ENCODE measurements at regions not wholly inside any gene's neighbourhood (a gene's known extent, or its start where the extent isn't known, plus 50 kb on each side); places are given as distances from the start of the nearest gene placed in this dataset.

DNA sequence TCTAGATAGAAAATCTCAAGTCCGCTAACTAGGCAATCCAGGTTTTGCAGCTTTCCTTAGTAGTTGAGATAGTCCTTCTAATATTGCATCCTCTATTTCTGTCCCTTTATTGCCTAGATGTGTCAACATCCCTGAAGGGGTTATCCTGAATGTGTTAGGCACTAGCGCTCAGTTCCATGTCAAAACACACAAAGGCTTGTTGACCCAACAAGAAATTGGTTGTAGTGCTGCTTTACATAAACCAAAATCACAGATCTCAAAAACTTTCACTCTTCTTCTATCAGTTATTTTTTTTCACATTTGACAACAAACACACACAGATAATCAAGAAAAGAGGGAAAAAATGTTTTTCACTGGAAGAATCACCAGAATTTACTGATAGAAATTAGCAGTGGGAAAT lies 51.4 kb upstream of the SOX2 start:
- DNase-seq = no peak

DNA sequence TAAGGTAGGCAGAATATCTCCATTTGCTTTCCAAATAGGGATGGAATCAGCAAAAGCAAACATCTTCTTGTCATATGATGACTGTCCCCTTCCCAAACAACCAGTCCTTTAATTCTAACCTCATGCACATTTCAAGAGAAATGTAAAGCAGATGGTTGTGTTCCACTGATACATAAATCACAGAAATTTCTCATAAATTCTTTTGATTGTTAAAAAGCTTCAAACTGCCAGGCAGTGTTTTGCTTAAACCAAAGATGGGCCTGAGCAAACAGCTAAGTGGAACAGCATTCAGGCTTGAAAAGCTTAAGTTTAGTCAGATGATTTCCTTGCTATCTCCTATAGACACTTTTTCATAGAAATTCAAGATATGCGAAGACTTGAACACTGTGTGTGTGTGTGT lies 74.3 kb upstream of the SOX2 start:
- no peak for DNase-seq

DNA sequence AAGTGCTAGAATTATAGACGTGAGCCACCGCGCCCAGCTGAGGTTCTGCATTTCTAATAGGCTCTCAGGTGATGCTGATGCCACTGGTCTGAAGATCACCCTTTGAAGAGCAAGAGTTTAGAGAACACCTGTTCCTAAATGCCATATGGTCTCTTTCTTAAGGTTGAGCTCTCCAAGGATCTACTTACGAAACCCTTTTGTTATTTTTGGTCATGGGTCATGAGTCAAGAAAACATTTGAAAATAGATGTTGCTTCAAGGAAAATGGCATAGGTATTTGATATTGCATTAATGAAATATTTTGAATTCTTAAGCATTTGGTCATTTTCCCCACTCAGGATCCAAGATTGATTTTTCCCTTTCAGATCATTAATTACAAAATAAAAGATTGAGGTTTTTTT lies 74.7 kb upstream of the SOX2 start:
- no peak for DNase-seq

DNA sequence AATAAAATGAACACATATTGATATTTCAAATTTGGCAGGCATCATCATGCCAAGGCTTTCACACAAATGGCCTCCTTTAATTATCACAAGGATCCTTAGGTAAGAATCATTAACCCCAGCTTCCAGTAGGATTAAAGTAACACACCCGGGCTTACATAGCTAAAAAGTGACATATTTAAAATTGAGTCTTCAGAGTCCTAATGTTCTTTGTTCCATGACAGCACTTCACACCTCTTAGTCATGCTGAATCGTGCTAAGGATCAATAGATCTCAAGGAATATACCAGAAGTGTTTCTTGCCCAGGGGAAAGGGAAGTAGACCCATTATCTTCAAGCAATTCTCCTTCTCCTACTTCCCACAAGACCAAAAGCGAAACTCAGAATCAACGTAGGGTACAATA lies 76.6 kb upstream of the SOX2 start:
- no peak for DNase-seq

DNA sequence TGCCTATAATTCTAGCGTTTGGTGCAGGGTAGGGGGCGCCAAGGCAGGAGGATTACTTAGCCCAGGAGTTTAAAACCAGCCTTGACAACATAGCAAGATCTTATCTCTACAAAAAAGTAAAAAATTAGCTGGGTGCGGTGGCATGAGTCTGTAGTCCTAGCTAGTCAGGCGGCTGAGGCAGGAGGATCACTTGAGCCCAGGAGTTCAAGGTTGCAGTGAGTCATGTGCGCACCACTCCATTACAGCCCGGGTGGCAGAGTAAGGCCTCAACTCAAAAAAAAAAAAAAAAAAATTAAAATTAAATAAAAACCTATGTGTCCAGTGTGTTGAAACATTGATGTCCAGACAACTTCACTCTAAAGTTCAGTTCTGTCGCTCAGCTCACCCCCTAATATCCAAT lies 78.2 kb upstream of the SOX2 start:
- DNase-seq = no peak

DNA sequence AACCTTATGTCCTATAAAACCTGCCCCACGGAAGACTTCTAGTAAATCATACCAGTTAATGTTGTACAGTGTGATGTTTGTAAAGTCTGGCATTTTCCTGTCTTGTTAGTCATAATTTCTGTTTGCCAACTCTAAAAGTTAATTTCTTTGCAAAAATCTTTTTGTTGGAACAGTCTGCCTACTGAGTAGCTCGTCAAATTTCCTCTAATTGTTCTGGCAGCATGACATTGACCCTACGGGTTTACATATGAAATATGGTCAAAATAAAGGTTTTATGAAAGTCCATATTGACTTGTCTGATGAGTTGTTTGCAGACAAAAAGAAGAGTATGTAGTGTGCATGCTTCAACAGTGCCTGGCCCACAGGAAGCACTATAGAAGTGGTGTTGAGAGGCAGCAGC lies 79.8 kb upstream of the SOX2 start:
- DNase-seq = no peak

DNA sequence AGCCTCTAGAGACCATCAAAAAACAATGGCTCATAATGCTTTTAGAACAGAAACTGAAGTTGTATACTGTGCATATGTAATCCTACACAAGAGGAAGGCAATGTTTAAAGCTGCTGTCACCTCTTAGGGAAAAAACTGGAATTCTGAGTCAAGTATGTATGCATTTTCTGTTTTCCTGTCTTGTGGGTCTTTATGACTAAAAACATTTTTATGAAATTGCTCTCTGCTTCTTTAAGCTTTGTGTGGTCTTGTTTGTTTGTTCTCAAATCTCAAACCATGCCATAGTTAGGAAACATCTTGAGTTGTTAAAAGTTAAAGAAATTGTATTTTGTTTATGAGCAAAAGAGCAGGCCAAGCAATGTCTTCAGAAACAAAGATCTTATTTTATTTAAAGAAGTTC lies 80.9 kb upstream of the SOX2 start:
- no peak for DNase-seq

DNA sequence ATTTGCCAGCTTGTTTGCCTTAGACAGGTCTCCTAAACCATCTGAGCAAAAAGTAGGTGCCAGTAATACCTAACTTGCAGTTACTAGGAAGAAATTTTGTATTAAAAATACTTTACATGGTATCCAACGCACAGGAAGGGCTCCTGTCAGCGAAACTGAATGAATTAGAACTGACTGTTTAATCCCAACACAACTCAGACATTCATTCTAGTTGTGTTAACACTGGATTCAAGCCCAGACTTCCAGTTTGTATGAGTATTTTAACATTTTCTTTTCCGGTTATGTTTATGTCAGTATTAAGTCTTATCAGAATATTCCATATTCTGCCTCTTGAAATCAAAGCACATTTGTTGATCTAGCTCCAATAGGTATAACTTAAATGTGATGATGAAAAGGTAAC lies 82.0 kb upstream of the SOX2 start:
- no peak for DNase-seq

DNA sequence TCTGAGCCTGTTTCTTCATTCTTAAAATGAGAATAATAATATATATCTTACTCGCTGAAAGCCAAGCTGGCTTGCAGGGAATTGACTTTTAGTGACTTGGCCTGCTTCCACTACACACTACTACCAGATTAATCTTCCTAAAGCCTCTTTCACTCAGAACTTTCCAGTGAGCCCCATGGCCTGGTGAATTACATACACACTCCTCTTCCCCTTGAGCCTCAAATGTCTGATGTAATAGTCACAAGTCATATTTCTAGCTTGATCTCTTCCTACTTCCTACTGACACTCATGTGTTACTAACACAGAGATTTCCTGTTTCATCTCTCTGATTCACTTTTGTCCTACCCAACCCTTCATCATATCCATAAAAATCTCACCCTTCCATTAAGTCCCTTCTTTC lies 82.7 kb upstream of the SOX2 start:
- no peak for DNase-seq

DNA sequence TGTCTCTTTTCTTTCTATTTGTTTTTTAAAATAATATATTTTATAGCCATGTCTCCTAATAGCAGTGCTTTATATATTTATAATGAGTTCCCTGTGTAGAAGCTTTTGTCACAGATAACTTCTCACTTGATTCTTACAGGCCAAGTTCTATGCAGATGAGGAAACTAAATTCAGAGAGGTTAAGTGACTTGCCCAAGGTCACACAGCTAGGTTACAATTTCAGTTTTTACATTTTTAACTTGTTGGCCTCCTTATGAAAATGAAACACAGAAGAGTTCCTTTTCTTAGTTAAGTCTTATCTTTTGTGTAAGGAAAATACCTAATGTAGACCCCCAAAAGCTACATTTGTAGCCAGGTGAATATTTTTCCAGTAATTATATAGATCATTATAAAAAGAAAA lies 83.3 kb upstream of the SOX2 start:
- no peak for DNase-seq

DNA sequence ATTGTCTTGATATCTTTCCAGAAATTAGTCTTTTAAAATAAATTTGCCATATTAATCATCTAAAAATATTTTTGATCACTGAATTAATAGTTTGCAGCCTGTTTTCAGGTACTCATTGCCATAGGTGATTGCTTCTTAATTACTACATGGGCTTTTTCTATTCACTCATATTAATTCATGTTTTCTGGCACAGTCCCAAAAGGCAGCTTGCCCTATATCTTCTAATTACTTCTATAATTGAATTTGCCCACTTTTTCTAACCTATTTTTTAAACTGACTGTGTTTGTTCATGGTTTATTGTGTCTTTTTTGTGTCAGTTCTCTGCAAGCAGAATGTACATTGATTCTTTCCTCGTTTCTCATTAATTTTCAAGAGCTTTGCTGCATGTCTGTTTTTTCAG lies 85.7 kb upstream of the SOX2 start:
- DNase-seq = no peak

DNA sequence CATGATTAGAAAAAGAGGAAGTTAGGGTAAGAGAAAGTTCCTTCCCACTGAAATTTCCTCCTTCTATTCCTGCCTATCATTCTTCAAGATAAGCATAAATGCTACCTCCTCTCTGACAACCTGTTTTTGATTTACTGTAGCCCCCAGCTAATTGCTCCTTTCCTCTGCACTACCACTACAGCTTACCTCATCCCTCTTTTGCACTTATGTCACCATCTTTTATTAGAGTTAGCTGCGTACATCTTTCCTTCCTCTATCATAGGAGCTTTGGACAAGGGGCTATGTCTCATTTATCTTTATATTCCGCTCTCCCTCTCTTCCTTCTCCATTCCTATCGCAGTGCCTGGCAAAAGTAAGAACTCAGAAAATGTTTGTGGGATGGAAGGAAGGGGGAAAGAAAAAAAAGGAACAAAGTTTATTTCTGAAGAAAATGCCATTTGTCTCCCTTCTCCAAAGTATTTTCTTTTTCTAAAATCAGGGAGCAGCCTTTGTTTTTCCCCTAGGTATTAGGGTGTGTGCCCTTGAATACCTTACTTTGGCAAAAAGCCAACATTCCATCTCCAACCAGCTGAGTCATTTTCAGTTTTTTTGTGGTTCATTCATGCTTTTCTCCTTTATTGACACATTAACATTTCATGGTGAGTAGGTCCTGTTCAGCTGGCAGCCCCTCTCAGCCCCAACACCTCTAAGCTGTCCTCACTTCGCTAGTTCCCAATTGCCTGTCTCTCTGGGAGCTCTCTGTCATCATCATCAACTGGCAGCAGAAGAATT lies 87.6 kb upstream of the SOX2 start:
- no peak for DNase-seq

DNA sequence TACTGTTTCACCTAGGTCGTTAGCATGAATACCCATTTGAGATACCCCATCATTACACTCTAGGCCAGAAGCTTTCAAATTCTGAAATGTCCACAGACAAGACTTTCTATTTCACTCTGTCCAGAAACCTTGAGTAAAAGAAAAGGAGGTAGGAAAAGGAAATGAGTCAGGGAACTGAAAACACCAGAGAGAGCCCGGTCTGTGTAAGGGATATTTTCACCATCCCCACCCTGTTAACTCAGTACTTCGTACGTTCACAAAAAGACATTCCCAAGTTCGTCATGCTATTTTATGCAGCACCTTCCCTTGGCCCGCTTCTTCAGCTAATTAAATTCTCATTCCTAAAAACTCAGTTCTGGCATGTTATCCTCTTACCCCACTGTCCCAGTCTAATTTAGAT lies 89.4 kb upstream of the SOX2 start:
- no peak for DNase-seq

DNA sequence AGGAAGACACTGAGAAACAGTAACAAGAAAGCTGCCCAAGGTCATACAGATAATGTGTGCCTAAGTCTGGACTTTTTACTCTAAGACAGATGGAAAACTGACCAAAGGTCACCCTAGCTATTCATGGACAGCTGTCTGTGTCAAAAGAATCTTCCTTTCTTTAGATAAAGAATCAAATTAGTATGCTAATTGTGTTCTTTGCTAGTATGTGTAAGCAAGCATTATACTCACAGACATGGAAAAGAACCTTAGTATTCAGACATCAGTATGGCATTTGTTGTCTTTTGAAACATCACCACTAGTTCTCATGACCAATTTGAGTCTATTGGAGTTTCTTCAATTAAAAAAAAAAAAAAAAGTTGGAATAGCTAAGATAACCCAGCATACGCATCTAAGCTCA lies 91.8 kb upstream of the SOX2 start:
- DNase-seq = no peak

DNA sequence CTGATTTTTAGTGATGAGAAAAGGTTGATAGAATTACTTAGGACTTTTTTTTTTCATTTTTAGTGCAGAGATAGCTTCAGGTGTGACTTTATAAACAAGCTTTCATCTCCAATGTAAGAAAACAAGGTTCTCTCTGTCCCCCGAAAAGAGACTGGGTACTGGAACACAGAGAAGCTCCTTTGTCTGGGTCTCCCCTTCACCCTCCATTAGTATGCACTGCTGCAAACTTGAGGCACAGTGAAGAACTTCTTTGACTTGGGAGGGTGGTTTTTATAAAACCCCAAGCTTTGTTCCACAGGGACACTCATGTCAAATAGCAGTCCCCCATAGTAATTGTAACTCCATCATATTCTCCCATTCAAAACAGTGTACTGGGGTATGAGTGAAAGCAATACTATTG lies 93.5 kb upstream of the SOX2 start:
- no peak for DNase-seq

DNA sequence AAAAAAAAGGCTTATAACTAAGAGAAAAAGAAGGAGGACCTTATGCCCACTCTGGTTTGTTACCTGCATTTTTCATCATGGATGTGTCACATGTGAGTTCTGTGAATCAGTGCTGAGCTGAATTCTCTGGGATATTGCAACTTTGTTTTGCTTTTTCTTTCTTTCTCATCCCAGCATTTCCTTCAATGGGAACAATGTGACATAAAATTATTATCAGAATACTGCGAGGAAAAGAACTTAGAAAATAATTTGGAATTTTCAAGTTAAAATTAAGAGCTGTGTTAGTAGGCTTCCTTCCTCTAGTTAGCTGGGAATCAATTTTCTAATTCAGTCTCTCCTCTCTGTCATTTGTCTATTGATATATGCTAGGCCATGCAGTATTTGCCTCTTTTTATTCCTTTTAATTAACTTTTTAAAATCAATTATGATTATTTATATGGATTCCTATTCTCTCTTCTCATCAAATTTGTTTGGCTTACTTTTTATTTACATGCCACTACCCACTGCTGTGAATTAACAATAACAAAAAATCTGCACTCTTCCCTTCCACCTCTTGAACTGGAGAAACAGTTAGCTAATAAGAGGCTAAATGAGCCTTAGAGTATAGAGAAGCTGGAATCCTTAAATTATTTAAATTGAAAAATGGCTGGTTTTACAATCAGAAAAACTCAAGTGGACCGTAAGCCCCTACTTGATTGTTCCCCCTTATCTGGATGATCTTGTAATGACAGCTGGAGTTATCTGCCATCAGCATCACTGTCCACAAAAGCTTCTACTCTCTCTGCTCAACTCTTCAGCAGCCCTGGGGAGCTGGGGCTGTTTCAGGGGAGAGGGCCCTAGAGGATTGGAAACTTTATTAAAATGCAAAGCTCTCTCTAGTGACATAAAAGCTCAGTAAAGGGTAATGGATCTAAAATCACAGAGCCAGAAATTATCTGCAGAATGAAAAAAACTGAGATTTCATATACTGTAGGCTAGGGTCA lies 95.3 kb upstream of the SOX2 start:
- DNase-seq = no peak

DNA sequence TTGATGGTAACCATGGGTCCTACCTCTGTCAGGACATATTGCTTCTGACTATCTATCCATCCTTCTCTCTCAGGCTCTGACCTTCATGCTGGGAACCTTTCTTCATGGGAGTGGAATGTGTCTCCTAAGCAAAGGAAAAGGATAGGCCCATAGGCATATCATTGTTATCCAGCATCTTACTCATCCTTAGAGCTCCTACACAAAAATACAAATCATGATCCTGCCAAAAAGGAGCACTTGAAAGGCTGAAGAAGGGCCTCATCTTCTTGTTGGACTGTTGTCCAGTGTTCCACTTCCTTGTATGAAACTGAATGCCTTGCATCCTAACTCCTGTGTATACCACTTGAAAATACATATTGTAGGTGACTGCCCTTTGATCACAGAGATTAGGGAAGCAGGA lies 96.1 kb upstream of the SOX2 start:
- no peak for DNase-seq

DNA sequence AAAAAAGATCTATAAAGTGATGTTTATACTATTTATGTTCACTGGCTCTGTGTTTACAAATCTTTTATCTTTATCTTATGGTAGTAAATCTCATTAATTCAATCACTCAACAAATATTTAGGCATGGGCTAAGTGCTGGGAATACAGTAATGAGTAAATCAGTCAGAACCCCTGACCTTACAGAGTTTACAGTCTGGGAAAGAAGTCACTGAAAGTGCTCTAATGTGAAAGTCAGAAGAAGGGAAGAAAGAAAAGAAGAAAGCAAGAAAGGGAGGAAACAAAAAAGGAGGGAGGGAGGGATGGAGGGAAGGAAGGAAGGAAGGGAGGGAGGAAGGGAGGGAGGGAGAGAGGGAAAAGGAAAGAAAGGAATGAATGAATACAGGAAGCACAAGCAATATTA lies 96.8 kb upstream of the SOX2 start:
- no peak for DNase-seq

DNA sequence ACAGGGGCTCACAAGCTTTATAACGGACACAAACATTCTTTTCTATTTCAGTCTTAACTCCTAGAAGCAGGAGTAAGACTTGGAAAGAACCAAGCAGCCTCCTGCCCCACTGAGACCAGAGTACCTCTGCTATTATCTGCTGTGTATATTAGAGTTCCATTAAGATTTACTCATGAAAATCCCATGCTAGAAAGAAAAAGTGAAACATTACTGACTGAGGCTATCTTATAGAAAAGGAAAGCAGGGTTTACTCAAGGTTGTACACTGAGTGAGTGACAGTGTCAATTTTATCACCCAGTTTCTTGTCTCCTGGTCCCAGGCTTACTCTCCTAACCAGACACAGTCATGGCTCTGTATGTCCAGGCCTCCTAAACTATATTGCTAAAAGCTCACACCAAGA lies 97.9 kb upstream of the SOX2 start:
- no peak for DNase-seq

DNA sequence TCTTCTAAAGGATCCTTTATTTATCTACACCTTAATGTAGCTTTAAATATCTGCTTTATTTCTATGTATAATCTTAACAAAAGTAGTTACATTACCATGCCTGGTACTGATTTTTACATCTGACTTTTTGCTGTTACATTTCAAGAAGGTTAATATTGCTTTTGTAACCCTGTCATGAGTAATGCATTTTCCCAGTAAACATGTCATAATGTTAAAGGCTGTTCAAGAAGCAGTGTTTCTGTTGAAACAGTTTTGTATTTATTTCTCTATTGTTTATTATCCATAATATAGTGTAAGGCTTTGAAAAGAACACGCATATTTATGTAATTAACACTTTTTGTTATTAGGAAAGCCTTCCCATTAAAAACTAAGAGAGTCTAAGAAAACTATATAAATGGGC lies 98.5 kb upstream of the SOX2 start:
- DNase-seq = no peak

DNA sequence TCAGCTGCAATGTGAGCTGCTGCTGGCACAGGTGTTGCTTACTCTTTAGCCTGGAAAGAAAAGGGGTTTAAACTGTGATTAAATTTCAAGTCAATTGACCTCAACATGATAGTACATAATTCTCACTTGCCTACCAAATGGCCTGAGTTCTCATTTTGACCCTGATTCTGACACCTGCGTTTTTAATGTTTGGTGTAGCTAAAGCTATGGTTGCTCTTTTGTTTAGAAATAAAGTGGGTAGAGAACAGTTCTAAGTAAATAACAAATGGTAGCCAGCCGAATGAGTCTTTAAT lies 100.8 kb upstream of the SOX2 start:
- DNase-seq = no peak

DNA sequence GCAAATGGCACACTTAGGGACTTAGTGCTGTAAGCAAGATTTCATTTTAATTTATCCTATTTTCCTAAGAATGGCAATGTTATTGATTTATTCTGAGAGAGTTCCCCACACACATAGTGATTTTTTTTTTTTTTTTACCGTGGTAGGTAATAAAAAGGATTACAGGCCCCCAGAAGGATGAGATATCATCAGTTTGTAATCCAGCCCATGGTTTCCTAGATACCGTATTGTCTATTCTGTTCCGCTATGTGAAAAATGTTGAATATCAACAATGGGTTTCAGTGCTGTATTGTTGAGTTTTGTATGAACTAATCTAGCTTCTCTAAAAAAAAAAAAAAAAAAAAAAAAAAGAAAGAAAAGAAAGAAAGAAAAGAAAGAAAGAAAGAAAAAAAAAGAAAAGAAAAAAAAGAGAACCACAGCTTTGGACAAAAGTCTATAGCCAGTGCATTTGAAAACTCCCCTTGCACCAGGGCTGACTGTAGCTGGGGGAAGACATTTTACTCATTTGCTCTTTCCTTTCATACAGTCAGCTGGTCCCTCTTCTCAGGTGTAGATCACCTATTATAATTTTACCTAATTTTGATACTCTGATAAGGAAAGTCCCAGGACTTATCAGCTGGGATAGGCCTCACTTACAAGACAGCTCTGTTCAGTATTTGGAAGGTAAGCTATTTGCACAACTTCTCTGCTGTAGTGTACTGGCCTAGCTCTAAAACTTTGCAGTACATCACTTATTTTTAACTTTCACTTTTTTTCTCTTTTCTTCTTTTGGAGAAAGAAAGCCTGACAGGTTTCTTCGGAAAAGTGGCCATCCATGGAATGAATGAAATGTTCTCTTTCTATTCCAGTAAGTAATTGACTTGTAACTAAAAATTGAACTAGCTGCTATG lies 101.4 kb upstream of the SOX2 start:
- no peak for DNase-seq

DNA sequence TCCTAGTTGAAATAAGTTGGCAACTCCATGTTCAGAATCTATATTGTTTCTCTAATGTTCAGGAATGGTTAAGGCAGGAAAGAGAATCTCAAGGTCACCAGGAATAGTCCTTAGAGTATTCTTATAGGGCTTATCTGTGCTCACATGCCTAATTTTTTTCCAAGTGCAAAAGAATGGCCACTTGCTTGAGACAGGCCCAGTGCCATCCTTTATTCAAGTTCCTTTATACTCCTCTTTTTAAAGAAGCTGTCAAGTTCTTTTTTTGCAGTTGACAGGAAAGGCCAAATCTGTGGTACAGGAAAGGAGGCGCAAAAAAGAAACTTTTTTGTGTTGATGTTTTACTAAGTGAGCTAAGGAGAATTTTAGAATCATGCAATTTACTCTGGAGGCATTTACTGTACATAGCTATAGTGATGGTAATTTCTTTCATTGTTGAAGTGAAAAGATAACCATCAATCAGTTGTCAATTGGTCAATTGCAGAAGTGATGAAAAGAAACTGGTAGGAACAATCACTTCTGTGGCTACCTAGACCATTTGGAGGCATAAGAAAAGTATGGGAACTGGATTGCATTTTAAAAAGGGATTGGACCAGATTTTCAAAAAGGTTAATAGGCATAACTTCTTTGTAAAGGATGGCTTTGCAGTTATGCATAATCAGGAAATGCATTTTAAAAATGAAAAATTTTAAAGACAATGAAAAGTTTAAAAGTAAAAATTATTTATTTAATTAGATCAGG lies 102.5 kb upstream of the SOX2 start:
- DNase-seq = no peak

Data from AML-193 (cell line).